Activated T-helper 9 cell treated with anti-CD3 and anti-CD28 coated beads, Interleukin-2, amount 50 U/mL, for 16 hours (primary cell): ENCODE measurements at regions not wholly inside any gene's neighbourhood (a gene's known extent, or its start where the extent isn't known, plus 50 kb on each side); places are given as distances from the start of the nearest gene placed in this dataset.
A peak's percentile ranks its signal among the peaks of the same experiment; 100 is the strongest.
"Not testable (repeated sequence)": the region's sequence is repeated elsewhere in the genome, so short reads cannot be mapped to it uniquely, and the experiment has no call there.

Source experiments
- DNase-seq: peaks from one replicate; pipeline ENCODE4 v3.0.0-alpha.2; 2020; ENCODE audit warnings: low read depth

DNA sequence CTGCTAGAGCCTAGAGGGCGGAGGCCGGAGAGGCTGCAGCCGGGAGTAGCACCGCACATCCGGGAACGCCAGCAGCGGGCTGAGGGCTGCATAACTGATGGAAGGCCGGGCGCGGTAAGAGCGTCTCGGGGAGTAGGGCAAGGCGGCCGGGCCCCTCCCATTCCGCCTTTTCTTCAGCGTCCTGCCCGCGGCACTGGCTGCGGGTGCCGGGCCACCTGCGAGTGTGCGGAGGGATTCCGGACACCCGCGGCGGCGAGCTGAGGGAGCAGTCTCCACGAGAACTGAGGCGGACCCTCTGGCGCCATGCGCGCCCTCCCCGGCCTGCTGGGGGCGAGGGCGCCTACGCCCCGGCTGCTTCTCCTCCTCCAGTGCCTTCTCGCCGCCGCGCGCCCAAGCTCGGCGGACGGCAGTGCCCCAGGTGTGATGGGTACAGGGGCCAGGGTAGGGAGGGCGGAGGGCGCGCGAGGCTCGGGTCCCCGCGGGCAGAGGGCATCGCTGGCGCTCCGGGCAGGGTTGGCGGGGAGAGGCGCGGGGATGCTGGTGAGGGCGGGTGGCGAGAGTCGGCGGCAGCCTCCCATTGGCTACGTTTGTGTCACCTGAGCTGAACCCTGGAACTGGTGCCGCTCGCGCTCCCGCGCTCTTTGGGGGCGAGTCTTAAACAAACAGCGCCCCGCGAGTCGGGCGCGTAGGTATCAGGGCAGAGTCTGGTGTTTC lies 334.4 kb downstream of the SRGAP2C start:
- peak; percentile 79 for DNase-seq

GRCh38 chr1:121519756-121520286 lies 335.0 kb downstream of the SRGAP2C start:
- DNase-seq, result not testable (repeated sequence)

DNA sequence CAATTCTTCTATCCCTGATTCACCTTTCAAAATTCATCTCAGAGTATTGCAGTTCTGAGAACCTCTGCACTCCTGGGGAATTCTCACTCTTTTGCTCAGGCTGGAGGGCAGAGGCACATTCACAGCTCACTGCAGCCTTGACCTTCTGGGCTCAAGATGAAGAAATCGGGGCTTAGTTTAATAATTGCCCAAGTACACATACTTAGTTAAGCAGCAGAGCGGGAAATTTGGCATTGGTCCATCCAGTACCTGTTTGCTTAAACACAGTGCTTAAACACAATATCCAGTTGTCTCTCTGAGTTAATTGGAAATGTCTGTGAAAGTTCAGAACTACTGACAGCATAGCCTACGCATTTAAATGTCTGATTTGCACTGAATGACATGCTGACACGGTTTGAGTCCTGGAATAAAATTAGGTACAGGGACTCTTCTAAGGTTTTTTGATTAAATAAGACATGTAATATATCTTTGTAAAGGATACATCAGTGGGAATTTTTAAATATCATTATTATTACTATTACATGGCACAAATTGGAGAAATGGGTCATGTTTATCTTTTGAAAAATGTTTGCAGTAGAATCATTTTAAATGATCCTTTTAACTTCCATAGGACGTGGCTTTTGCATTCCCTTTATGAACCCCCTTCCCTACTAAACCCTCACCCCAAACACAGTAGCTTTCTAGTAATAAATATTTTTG lies 337.4 kb downstream of the SRGAP2C start:
- no peak for DNase-seq

GRCh38 chr1:121523112-121523511 lies 338.3 kb downstream of the SRGAP2C start:
- not testable (repeated sequence) for DNase-seq

GRCh38 chr1:121525355-121525754 lies 340.6 kb downstream of the SRGAP2C start:
- no peak for DNase-seq

- DNase-seq, result not testable (repeated sequence)
Measured at GRCh38 chr1:121528958-121529357, 344.2 kb downstream of the SRGAP2C start.

GRCh38 chr1:121530026-121530425 lies 345.3 kb downstream of the SRGAP2C start:
- DNase-seq, result not testable (repeated sequence)

- DNase-seq, result not testable (repeated sequence)
Measured at GRCh38 chr1:121531747-121532146, 347.0 kb downstream of the SRGAP2C start.

GRCh38 chr1:121538148-121538547 lies 353.4 kb downstream of the SRGAP2C start:
- DNase-seq, result not testable (repeated sequence)

DNA sequence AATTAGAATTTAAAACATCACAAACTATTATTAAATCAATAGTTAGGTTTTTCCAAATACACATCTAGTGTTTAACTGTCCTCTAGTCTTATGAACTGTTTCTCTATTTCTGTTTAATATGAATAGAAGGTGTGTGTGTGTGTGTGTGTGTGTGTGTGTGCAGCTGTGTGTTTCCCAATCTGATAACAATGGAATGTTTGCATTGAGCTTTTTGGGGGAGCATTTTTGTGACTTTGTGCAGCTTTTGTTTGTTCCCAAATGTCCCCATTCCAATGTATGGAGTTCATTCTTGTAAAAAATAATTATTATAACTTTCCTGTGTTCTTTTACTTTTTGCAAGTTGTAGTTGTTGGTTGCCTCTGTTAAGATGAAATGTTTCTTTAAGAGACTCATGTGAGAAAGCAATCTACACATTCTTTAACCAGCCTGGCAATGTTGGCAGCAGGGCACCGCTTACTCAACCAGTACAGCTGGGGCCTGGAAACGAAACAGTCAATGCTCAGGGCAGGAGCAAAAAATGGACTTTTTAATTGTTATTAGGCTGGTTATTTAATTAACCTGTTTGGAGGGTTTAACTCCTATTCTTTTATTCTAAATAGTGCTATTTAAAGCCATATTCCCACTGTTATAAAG lies 354.3 kb downstream of the SRGAP2C start:
- DNase-seq, result no peak

- DNase-seq, result not testable (repeated sequence)
Measured at GRCh38 chr1:121543988-121544387, 359.2 kb downstream of the SRGAP2C start.

DNA sequence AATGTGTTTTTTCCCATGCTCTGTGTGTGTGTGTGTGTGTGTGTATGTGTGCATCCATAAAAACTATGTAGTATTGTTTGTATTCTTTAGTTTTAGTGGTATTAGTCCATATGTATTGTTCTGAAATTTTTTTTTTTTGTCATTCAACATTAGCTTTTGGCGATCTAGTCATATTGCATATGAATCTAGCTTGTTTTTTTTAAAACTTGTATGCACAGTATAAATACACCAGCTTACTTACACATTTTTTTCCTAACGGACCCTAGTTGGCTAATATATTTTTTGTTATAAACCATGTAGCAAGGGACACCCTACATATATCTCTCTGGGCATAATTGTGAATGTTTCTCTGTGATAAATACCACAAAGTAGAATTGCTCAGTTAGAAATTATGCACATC lies 359.7 kb downstream of the SRGAP2C start:
- no peak for DNase-seq

GRCh38 chr1:121545899-121546298 lies 361.1 kb downstream of the SRGAP2C start:
- not testable (repeated sequence) for DNase-seq

DNA sequence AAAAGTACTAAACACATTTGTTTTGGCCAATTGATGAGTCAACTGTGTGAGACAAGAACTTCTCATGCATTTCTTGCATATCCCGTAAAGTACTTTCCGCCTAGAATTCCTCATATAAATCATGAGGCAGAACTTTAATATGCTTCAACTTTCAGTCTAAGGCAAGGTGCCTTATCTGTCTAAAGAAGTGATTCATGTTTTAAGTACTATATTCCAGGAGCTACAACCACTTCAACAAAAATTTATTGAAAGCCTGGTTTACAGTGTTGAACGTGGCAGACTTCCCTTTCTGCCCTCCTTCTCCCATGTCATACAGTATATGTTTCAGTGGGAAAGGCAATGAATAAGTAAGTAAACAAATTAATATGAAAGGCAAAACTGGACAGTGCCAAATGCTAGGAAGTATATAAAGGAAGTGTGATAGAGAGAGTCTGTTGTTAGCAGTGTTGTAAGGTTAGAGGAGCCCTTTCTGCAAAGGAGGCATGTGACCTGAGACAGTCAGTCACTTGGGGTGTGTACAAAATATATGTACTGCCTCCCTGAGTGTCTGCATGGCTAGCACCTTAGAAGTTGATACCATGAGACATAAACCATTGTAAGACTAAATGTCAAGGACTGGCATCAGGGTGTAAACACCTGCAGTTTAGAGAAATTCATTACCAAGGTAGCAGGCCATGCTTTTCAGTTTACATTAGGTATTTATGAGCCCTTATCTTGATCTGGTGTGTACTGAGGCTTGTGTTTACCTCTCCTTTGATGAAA lies 362.2 kb downstream of the SRGAP2C start:
- no peak for DNase-seq

DNA sequence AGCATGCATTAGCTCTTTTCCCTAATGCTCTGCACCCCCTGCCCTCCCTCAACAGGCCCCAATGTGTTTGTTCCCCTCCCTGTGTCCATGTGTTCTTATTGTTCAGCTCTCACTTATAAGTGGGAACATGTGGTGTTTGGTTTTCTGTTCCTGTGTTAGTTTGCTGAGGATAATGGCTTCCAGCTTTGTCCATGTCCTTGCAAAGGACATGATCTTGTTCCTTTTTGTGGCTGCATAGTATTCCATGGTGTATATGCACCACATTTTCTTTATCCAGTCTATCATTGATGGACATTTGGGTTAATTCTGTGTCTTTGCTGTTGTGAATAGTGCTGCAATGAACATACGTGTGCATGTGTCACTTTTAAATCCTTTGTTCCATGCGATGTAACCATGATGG lies 363.0 kb downstream of the SRGAP2C start:
- DNase-seq, result not testable (repeated sequence)

DNA sequence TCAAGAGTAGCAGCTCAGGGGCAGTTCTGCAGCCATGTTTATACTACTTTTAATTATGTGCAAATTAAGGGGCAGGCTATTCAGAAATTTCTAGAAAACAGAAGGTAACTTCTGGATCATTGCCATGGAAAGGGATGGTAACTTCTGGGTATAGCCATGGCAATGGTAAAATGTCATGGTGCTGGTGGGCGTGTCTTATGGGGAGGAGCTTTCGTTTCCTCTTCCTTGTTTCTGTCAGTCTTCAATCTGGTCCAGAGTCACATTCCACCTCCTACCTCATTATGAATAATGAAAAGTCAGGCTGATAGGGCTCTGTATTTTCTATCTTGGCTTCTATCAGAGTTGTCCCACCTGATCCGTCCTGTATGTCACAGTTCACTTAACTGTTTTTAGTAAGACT lies 366.0 kb downstream of the SRGAP2C start:
- not testable (repeated sequence) for DNase-seq

DNA sequence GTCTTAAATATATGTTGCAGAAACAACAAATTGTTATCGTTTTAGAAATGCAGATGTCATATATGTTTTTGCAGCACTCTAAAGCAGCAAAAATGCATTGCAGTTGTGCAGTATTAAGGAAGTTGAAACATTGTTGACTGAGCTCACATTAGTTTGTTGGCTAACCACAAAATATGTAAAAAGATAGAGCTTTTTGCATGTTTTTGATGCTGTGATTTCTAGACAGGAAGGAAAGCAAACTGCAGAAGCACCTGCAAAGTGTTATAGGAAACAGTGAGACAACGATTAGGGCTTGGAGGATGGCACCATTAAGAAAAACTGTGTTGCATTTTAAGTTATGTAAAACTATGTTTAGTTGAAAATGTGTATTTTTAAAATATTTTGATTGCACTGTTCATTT lies 366.7 kb downstream of the SRGAP2C start:
- DNase-seq, result not testable (repeated sequence)

- not testable (repeated sequence) for DNase-seq
Measured at GRCh38 chr1:121556560-121556959, 371.8 kb downstream of the SRGAP2C start.

DNA sequence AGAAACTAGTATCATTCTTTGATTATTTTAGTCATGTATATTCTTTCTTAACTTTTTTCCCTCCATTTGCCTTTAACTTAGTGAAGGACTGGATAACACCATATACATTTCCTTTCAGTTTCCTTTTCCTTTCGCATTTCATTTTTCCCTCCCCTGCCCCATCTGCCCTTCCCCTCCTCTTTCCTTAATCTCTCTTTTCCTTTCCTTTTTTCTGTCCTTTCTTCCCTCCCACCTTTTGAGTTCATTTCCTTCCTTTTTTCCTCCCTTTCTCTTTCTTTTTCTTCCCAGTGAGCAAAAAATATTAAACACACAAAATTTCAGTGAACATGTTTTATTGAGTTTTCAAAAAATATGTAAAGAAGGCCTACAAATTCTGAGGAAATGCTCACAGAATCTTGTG lies 373.3 kb downstream of the SRGAP2C start:
- not testable (repeated sequence) for DNase-seq

GRCh38 chr1:121558514-121558913 lies 373.7 kb downstream of the SRGAP2C start:
- DNase-seq, result no peak

DNA sequence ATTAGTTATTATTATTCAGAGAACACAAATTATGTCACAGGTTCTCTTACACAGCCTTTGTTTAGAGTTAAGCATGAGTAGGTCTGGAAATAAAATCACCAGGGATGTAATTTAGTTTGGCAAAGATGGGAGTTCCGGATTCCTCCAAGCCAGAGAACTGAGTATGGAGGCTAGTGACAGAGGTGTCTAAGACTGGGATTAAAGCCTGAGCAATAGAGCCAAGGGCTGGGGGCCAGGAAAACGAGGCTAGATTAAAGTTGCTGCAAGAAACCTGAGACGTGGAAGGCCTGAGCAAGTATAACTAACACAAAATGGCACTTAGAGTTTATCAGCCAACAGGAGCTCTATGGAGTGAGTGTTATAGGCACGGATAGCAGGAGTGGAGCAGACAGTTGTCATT lies 381.6 kb downstream of the SRGAP2C start:
- no peak for DNase-seq

DNA sequence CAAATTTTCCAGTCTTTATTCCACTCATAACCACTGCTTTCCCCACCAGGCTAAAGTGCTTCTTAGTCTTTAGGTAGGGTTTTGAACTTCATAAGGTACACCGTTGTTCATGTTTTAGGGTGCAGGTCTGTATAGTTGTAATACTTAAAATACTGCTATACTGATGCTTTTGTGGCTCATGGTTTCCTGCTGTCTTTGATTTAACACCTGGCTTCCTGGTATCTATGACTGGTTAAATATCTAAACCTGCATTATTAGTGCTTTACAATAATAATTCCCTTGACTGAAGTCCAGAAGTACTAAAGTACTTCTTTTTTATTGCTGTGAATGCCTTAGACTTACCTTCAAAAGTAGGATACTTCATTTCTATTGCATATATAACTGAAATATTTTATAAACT lies 384.7 kb downstream of the SRGAP2C start:
- no peak for DNase-seq
